ENCODE measurements at regions not wholly inside any gene's neighbourhood (a gene's known extent, or its start where the extent isn't known, plus 50 kb on each side); places are given as distances from the start of the nearest gene placed in this dataset.

DNA sequence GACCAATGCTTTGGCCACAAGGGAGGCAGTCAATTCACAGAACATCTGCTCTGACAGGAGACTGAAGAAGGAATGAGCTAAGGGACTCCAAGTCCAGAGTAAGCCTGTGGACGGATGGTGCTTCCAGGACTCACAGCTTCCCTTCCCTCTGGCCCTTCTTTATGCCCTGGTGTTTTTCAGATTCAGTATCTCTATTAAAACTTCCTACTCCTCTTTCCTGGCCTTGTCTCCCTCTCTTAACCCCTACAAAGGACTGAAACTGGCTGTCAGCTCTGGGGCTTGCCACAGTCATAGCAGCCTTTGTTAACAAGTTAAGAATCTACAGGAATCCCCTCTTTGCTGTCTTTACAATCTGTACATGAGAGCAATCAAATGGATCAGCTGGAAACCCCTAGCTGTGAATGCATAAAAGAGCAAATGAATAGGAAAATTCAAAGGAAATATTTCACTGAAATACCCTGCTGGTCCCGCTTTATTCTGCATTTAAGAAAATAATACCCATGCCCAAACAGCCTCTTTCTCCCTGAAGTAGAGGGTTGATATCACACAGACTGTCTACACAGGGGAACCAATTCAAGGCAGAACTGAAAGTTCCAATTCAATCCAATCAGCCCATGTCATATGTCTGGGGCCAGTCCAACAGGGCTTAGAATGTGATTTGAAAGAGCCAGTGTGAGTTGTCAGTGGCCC lies 192.3 kb downstream of the MZT1 start:
- H3K9me3 ChIP-seq (ENCODE audit: low read length) = no peaks in the 10 kb centered on the region
- CTCF ChIA-PET = no interaction called here
- no TSS peak for BruUV-seq (replicated peaks)
- no peaks in the 10 kb centered on the region for H3K9me2 ChIP-seq (replicated peaks; ENCODE audit: low read length)
- H3K27ac ChIP-seq (ENCODE audit: low read length) = no peak overlapping the region
- peaks cover 8% of the 10 kb centered on the region; the same call in 1 of the 2 replicates for H3K4me1 ChIP-seq (ENCODE audit: insufficient read depth, low read length)
- no peaks in the 10 kb centered on the region for H3F3A ChIP-seq (ENCODE audit: low read length, unreplicated experiment)
- no peak overlapping the region for H3K9ac ChIP-seq (ENCODE audit: low read length)
- H3K4me2 ChIP-seq (ENCODE audit: low read length) = no peak overlapping the region
- TF ChIP-seq EZH2phosphoT487 (IDR thresholded peaks at IDR 0.05; ENCODE audit: borderline replicate concordance, low read length) (no peak), EZH2 (IDR thresholded peaks at IDR 0.05; ENCODE audit: low read length, unreplicated experiment) (no peak), CTCF (conservative IDR thresholded peaks at IDR 0.05; ENCODE audit: low read depth, low read length) (no peak)
- no peak for DNase-seq
- H3K4me3 ChIP-seq (ENCODE audit: low read length) = no peak overlapping the region
- no peak for ATAC-seq
- H2AFZ ChIP-seq (ENCODE audit: low read length) = no peak overlapping the region
- no peaks in the 10 kb centered on the region for H3K27me3 ChIP-seq (ENCODE audit: low read length)
- H3K36me3 ChIP-seq (ENCODE audit: low read depth, low read length) = no peaks in the 10 kb centered on the region
- intact Hi-C loops (cut with micrococcal nuclease) = no loop called here
- H3K79me2 ChIP-seq (ENCODE audit: low read length) = no peaks in the 10 kb centered on the region
- no peaks in the 10 kb centered on the region for H4K20me1 ChIP-seq (ENCODE audit: low read length)
- POLR2A ChIA-PET (ENCODE audit: unreplicated experiment) = no interaction called here

DNA sequence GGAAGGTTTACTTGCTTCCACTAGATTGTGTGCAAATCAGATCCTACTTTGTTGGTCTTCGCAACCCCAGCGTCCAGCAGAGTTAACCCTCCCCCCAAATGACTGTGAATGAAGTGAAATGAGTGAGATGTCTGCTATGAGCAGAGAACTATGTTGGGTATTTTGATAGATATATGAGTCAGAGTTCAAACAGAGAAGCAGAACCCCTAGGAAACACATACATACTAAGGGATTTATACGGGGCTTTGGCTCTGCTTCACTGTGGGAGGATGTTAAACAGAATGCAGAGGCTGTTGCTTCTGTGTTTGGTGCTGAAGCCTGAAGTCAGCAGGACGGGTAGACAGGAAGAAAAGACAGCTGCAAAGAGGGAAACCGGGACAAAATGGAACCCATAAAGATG lies 197.0 kb downstream of the MZT1 start:
- no peak for TF ChIP-seq EZH2 (IDR thresholded peaks at IDR 0.05; ENCODE audit: low read length, unreplicated experiment)
- no peak for TF ChIP-seq CTCF (conservative IDR thresholded peaks at IDR 0.05; ENCODE audit: low read depth, low read length)
- TF ChIP-seq EZH2phosphoT487 (IDR thresholded peaks at IDR 0.05; ENCODE audit: borderline replicate concordance, low read length) = no peak
- H3K9me3 ChIP-seq (ENCODE audit: low read length) = no peaks in the 10 kb centered on the region
- H3K4me2 ChIP-seq (ENCODE audit: low read length) = no peak overlapping the region
- intact Hi-C loops (cut with micrococcal nuclease) = no loop called here
- DNase-seq = peak; percentile 52
- H3K27ac ChIP-seq (ENCODE audit: low read length) = no peak overlapping the region
- ATAC-seq = peak; percentile 95
- no TSS peak for BruUV-seq (replicated peaks)
- H3K4me1 ChIP-seq (ENCODE audit: insufficient read depth, low read length) = peaks cover 10% of the 10 kb centered on the region; the same call in 1 of the 2 replicates
- H3K79me2 ChIP-seq (ENCODE audit: low read length) = no peaks in the 10 kb centered on the region
- no peaks in the 10 kb centered on the region for H3K36me3 ChIP-seq (ENCODE audit: low read depth, low read length)
- H3F3A ChIP-seq (ENCODE audit: low read length, unreplicated experiment) = no peaks in the 10 kb centered on the region
- H4K20me1 ChIP-seq (ENCODE audit: low read length) = no peaks in the 10 kb centered on the region
- ChIA-PET CTCF (no interaction called here), POLR2A (ENCODE audit: unreplicated experiment) (no interaction called here)
- H3K4me3 ChIP-seq (ENCODE audit: low read length) = no peak overlapping the region
- no peaks in the 10 kb centered on the region for H3K27me3 ChIP-seq (ENCODE audit: low read length)
- H3K9me2 ChIP-seq (replicated peaks; ENCODE audit: low read length) = no peaks in the 10 kb centered on the region
- no peak overlapping the region for H2AFZ ChIP-seq (ENCODE audit: low read length)
- no peak overlapping the region for H3K9ac ChIP-seq (ENCODE audit: low read length)

DNA sequence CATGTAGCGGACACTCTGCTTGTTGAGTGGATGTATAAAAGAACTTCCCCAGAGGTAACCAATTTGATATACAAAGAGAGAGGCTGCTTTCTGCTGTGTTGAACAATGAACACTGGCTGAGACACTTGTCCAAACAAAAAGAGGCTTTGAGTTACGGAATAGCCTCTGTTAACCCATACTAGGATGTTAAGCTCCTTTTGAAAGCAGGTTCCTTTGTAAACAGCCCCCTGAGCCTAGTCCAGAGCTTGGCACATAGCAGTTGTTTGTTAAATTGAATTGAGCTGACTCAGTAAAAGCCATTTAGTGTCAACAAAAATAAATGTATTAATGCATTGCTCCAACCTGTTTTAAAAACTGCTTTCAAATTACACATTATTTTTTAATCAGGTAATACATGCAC lies 200.1 kb downstream of the MZT1 start:
- Histone ChIP-seq H3K4me1 (ENCODE audit: insufficient read depth, low read length) (peaks cover 10% of the 10 kb centered on the region; the same call in 1 of the 2 replicates), H3K79me2 (ENCODE audit: low read length) (no peaks in the 10 kb centered on the region), H3K9me2 (replicated peaks; ENCODE audit: low read length) (no peaks in the 10 kb centered on the region), H3K36me3 (ENCODE audit: low read depth, low read length) (no peaks in the 10 kb centered on the region), H2AFZ (ENCODE audit: low read length) (no peak overlapping the region), H3K27ac (ENCODE audit: low read length) (no peak overlapping the region), H3F3A (ENCODE audit: low read length, unreplicated experiment) (no peaks in the 10 kb centered on the region), H3K9ac (ENCODE audit: low read length) (no peak overlapping the region), H3K4me2 (ENCODE audit: low read length) (no peak overlapping the region), H4K20me1 (ENCODE audit: low read length) (no peaks in the 10 kb centered on the region), H3K27me3 (ENCODE audit: low read length) (peaks cover 7% of the 10 kb centered on the region; the same call in 1 of the 2 replicates), H3K4me3 (ENCODE audit: low read length) (no peak overlapping the region), H3K9me3 (ENCODE audit: low read length) (no peaks in the 10 kb centered on the region)
- no TSS peak for BruUV-seq (replicated peaks)
- POLR2A ChIA-PET (ENCODE audit: unreplicated experiment) = interaction anchor here (0.5 kb wide), 1 partner anchor 33 kb away, joined by 3 read pairs; no protein-coding TSS in a partner anchor
- DNase-seq (no peak), ATAC-seq (no peak)
- intact Hi-C loops (cut with micrococcal nuclease) = no loop called here
- TF ChIP-seq CTCF (conservative IDR thresholded peaks at IDR 0.05; ENCODE audit: low read depth, low read length) (no peak), EZH2 (IDR thresholded peaks at IDR 0.05; ENCODE audit: low read length, unreplicated experiment) (no peak), EZH2phosphoT487 (IDR thresholded peaks at IDR 0.05; ENCODE audit: borderline replicate concordance, low read length) (no peak)
- CTCF ChIA-PET = no interaction called here
